KOPT-K1 (cell line): ENCODE measurements at regions not wholly inside any gene's neighbourhood (a gene's known extent, or its start where the extent isn't known, plus 50 kb on each side); places are given as distances from the start of the nearest gene placed in this dataset.
"Not testable (repeated sequence)": the region's sequence is repeated elsewhere in the genome, so short reads cannot be mapped to it uniquely, and the experiment has no call there.

Source experiments
- H3K27ac ChIP-seq: fragments of 200-600 bp; sonication (generic); 2 replicates; pipeline ENCODE4 v1.5.1; 2016; ENCODE audit warnings: antibody characterized with exemption, mild to moderate bottlenecking, low read depth, low read length; ENCODE audit not compliant: poor library complexity, severe bottlenecking
- H3K36me3 ChIP-seq: fragments of 200-600 bp; sonication (generic); 2 replicates; pipeline ENCODE4 v1.5.1; 2017; ENCODE audit warnings: antibody characterized with exemption, mild to moderate bottlenecking, low read length, moderate library complexity; ENCODE audit not compliant: insufficient read depth
- H3K9me3 ChIP-seq: fragments of 200-600 bp; sonication (generic); 2 replicates; pipeline ENCODE4 v1.5.1; 2017; ENCODE audit warnings: antibody characterized with exemption, low read length, mild to moderate bottlenecking; ENCODE audit not compliant: insufficient read depth, poor library complexity, severe bottlenecking

GRCh38 chr20:1818247-1818840 is 76.9 kb upstream of the SIRPA start:
- H3K36me3 ChIP-seq: no peaks in the 10 kb centered on the region
- H3K9me3 ChIP-seq: peaks cover 24% of the 10 kb centered on the region
- H3K27ac ChIP-seq: no peak overlapping the region

- Histone ChIP-seq H3K9me3 (peaks cover 18% of the 10 kb centered on the region), H3K27ac (no peak overlapping the region), H3K36me3 (no peaks in the 10 kb centered on the region)
Observed at GRCh38 chr20:1817577-1818211, 77.5 kb upstream of the SIRPA start.

- H3K36me3 ChIP-seq: no peaks in the 10 kb centered on the region
- no peak overlapping the region for H3K27ac ChIP-seq
- peaks cover 8% of the 10 kb centered on the region for H3K9me3 ChIP-seq
Observed at GRCh38 chr20:1816384-1817381, 78.5 kb upstream of the SIRPA start.

- Histone ChIP-seq H3K9me3 (peaks cover 1% of the 10 kb centered on the region), H3K36me3 (no peaks in the 10 kb centered on the region), H3K27ac (no peak overlapping the region)
Observed at GRCh38 chr20:1815502-1816085, 79.6 kb upstream of the SIRPA start.

GRCh38 chr20:1814861-1815260 is 80.3 kb upstream of the SIRPA start:
- H3K36me3 ChIP-seq, H3K9me3 ChIP-seq, H3K27ac ChIP-seq: not testable (repeated sequence)

GRCh38 chr20:1813674-1814635 is 81.3 kb upstream of the SIRPA start:
- H3K9me3 ChIP-seq: no peaks in the 10 kb centered on the region
- no peaks in the 10 kb centered on the region for H3K36me3 ChIP-seq
- H3K27ac ChIP-seq: no peak overlapping the region

- no peaks in the 10 kb centered on the region for H3K9me3 ChIP-seq
- no peak overlapping the region for H3K27ac ChIP-seq
- H3K36me3 ChIP-seq: no peaks in the 10 kb centered on the region
Observed at GRCh38 chr20:1813101-1813529, 82.1 kb upstream of the SIRPA start.

GRCh38 chr20:1811621-1812498 is 83.3 kb upstream of the SIRPA start:
- H3K9me3 ChIP-seq: no peaks in the 10 kb centered on the region
- H3K27ac ChIP-seq: no peak overlapping the region
- H3K36me3 ChIP-seq: no peaks in the 10 kb centered on the region

GRCh38 chr20:1810926-1811620 is 84.1 kb upstream of the SIRPA start:
- no peak overlapping the region for H3K27ac ChIP-seq
- H3K9me3 ChIP-seq: no peaks in the 10 kb centered on the region
- H3K36me3 ChIP-seq: no peaks in the 10 kb centered on the region

GRCh38 chr20:1810572-1810925 is 84.7 kb upstream of the SIRPA start:
- Histone ChIP-seq H3K9me3 (no peaks in the 10 kb centered on the region), H3K36me3 (no peaks in the 10 kb centered on the region), H3K27ac (no peak overlapping the region)

GRCh38 chr20:1809611-1810510 is 85.3 kb upstream of the SIRPA start:
- no peaks in the 10 kb centered on the region for H3K36me3 ChIP-seq
- H3K27ac ChIP-seq: no peak overlapping the region
- H3K9me3 ChIP-seq: no peaks in the 10 kb centered on the region

- no peaks in the 10 kb centered on the region for H3K9me3 ChIP-seq
- H3K27ac ChIP-seq: no peak overlapping the region
Observed at GRCh38 chr20:1809131-1809572, 86.1 kb upstream of the SIRPA start.

More at GRCh38 chr20:1809131-1809572, 86.1 kb upstream of the SIRPA start:
- H3K36me3 ChIP-seq: no peaks in the 10 kb centered on the region
